ENCODE measurements at regions not wholly inside any gene's neighbourhood (a gene's known extent, or its start where the extent isn't known, plus 50 kb on each side); places are given as distances from the start of the nearest gene placed in this dataset.

DNA sequence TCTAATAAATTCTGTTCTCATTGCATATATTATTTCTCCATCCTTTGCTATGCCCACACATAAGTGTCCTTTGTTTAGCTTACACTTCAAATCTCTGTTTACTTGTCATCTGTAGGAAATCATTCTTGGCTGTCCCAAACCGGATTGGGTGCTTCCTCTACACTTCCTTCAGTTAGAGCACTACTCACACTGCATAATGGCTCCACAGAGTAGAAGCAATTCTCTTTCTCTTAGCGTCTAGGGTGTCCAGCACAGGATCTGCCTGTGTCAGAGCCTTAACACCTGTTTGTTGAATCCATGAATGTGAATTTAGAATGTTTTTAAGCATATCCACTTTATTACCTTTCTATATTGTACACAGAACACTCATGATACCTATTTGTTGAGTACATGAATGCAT, 87.0 kb upstream of the BMP2 start (continued):
- TF ChIP-seq E2F4 (CRISPR knock-in tag; IDR thresholded peaks at IDR 0.05; ENCODE audit: borderline replicate concordance, low read depth) (no peak), RELA (CRISPR knock-in tag; IDR thresholded peaks at IDR 0.05; ENCODE audit: borderline replicate concordance) (no peak), ZNF232 (CRISPR knock-in tag; IDR thresholded peaks at IDR 0.05) (no peak), TEAD4 (CRISPR knock-in tag; IDR thresholded peaks at IDR 0.05) (no peak), ZNF416 (CRISPR knock-in tag; IDR thresholded peaks at IDR 0.05) (no peak)

DNA sequence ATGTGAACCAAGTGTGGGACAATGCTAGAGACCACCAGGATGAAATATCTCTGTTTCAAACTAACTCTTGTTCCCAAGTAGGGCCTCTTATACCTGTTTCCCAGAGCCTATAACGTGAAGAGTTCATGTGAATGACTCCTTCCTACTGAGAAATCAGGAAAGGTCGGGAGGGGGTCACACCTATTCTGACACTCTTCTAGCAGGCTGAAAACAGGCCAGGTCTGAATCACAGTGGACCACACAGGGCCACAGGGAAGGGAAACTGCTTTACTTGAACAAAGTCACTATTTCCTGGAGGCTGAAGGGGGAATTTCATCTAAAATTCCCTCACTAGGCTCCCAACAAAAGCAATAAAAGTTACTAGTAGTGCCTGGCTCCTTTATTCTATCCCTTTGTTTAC, 88.4 kb upstream of the BMP2 start:
- H3K36me3 Mint-ChIP-seq = no peaks in the 10 kb centered on the region
- H3K27me3 Mint-ChIP-seq (ENCODE audit: low read depth) = no peaks in the 10 kb centered on the region
- ChIA-PET POLR2A (no interaction called here), CTCF (no interaction called here)
- ATAC-seq (peak; percentile 39), DNase-seq (ENCODE audit: low spot score) (no peak)
- no peak overlapping the region for H3K27ac Mint-ChIP-seq
- H3K9me3 Mint-ChIP-seq = no peaks in the 10 kb centered on the region
- TF ChIP-seq, protein P1, sequence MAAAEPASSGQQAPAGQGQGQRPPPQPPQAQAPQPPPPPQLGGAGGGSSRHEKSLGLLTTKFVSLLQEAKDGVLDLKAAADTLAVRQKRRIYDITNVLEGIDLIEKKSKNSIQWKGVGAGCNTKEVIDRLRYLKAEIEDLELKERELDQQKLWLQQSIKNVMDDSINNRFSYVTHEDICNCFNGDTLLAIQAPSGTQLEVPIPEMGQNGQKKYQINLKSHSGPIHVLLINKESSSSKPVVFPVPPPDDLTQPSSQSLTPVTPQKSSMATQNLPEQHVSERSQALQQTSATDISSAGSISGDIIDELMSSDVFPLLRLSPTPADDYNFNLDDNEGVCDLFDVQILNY (CRISPR knock-in tag; IDR thresholded peaks at IDR 0.05) = no peak
- no peak for TF ChIP-seq SMAD4 (CRISPR knock-in tag; IDR thresholded peaks at IDR 0.05)
- no peak for TF ChIP-seq MXD4 (CRISPR knock-in tag; IDR thresholded peaks at IDR 0.05; ENCODE audit: borderline replicate concordance)
- TF ChIP-seq ZNF317 (CRISPR knock-in tag; IDR thresholded peaks at IDR 0.05; ENCODE audit: borderline replicate concordance, low read depth) = no peak
- TF ChIP-seq, protein P2, sequence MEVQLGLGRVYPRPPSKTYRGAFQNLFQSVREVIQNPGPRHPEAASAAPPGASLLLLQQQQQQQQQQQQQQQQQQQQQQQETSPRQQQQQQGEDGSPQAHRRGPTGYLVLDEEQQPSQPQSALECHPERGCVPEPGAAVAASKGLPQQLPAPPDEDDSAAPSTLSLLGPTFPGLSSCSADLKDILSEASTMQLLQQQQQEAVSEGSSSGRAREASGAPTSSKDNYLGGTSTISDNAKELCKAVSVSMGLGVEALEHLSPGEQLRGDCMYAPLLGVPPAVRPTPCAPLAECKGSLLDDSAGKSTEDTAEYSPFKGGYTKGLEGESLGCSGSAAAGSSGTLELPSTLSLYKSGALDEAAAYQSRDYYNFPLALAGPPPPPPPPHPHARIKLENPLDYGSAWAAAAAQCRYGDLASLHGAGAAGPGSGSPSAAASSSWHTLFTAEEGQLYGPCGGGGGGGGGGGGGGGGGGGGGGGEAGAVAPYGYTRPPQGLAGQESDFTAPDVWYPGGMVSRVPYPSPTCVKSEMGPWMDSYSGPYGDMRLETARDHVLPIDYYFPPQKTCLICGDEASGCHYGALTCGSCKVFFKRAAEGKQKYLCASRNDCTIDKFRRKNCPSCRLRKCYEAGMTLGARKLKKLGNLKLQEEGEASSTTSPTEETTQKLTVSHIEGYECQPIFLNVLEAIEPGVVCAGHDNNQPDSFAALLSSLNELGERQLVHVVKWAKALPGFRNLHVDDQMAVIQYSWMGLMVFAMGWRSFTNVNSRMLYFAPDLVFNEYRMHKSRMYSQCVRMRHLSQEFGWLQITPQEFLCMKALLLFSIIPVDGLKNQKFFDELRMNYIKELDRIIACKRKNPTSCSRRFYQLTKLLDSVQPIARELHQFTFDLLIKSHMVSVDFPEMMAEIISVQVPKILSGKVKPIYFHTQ (CRISPR knock-in tag; IDR thresholded peaks at IDR 0.05) = no peak
- no peak for TF ChIP-seq MAX (CRISPR knock-in tag; IDR thresholded peaks at IDR 0.05)
- no peak overlapping the region for H3K4me3 Mint-ChIP-seq
- no peaks in the 10 kb centered on the region for H3K4me1 Mint-ChIP-seq

- H3K27ac Mint-ChIP-seq = no peak overlapping the region
- ChIA-PET CTCF (no interaction called here), POLR2A (interaction anchor here (0.6 kb wide), 1 partner anchor 1408 kb away, joined by 3 read pairs; no protein-coding TSS in a partner anchor)
- no peaks in the 10 kb centered on the region for H3K9me3 Mint-ChIP-seq
- DNase-seq (ENCODE audit: low spot score) (no peak), ATAC-seq (no peak)
- H3K4me3 Mint-ChIP-seq = no peak overlapping the region
- H3K4me1 Mint-ChIP-seq = no peaks in the 10 kb centered on the region
- no peak for TF ChIP-seq NR2C2 (CRISPR knock-in tag; IDR thresholded peaks at IDR 0.05)
- no peak for TF ChIP-seq FOXP4 (CRISPR knock-in tag; IDR thresholded peaks at IDR 0.05)
- no peak for TF ChIP-seq MYBL2 (CRISPR knock-in tag; IDR thresholded peaks at IDR 0.05)
- TF ChIP-seq ATF2 (CRISPR knock-in tag; IDR thresholded peaks at IDR 0.05; ENCODE audit: borderline replicate concordance, low read depth) = no peak
- TF ChIP-seq SP1 (CRISPR knock-in tag; conservative IDR thresholded peaks at IDR 0.05) = no peak
- TF ChIP-seq ZNF121 (CRISPR knock-in tag; IDR thresholded peaks at IDR 0.05) = no peak
- TF ChIP-seq CREM (CRISPR knock-in tag; IDR thresholded peaks at IDR 0.05) = no peak
- TF ChIP-seq, protein P3, sequence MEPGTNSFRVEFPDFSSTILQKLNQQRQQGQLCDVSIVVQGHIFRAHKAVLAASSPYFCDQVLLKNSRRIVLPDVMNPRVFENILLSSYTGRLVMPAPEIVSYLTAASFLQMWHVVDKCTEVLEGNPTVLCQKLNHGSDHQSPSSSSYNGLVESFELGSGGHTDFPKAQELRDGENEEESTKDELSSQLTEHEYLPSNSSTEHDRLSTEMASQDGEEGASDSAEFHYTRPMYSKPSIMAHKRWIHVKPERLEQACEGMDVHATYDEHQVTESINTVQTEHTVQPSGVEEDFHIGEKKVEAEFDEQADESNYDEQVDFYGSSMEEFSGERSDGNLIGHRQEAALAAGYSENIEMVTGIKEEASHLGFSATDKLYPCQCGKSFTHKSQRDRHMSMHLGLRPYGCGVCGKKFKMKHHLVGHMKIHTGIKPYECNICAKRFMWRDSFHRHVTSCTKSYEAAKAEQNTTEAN (CRISPR knock-in tag; IDR thresholded peaks at IDR 0.05) = no peak
- no peaks in the 10 kb centered on the region for H3K36me3 Mint-ChIP-seq
- H3K27me3 Mint-ChIP-seq (ENCODE audit: low read depth) = no peaks in the 10 kb centered on the region
Observed at GRCh38 chr20:6678101-6678500, 89.4 kb upstream of the BMP2 start.
